Suprapubic skin (tissue), 4 donors: ENCODE measurements at regions not wholly inside any gene's neighbourhood (a gene's known extent, or its start where the extent isn't known, plus 50 kb on each side); places are given as distances from the start of the nearest gene placed in this dataset.

ENCODE experiments used
- EP300 ChIP-seq: sonication (generic); formaldehyde crosslinking; IDR thresholded peaks from one replicate; pipeline ENCODE4 v1.6.1; 2017; ENCODE audit warnings: antibody characterized with exemption
- POLR2A ChIP-seq, 2 donors: fragments of 450-650 bp; IDR thresholded peaks; one replicate each; pipeline ENCODE4 v1.6.1; 2017; ENCODE audit warnings: antibody characterized with exemption in 2 of 2, mild to moderate bottlenecking in 2 of 2, moderate library complexity in 2 of 2
- POLR2AphosphoS5 ChIP-seq, 3 donors: sonication (generic); formaldehyde crosslinking; IDR thresholded peaks; one replicate each; pipeline ENCODE4 v1.6.1; 2017; ENCODE audit warnings: antibody characterized with exemption in 3 of 3
- TF ChIP-seq, protein P1 (sequence below), 2 donors: fragments of 200-600 bp in 1 of 2; fragments of 450-650 bp in 1 of 2; sonication (generic) in 1 of 2; IDR thresholded peaks; one replicate each; pipeline ENCODE4 v1.5.1; 2016 to 2019; ENCODE audit warnings: antibody characterized with exemption in 2 of 2, mild to moderate bottlenecking in 1 of 2, moderate library complexity in 1 of 2

DNA sequence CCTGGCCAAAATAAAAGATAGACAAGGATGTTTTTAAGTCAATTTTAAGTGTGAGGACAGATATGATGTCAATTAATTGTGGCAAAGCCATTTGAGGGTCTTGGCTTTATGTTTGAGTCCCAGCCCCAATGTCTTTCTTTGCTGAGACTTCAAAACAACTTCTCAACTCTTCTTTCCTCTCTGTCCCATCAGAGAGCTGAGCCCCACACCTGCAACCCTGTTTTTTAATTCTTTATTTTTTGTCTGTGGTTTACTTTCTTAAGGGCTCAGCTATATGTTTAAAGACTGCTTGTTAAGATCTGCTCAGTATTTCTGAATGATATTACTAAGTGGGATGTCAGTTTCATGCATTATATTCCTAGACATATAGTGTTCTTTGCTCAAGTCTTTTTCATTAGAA is 164.3 kb downstream of the HS3ST1 start:
- TF ChIP-seq, protein P1, sequence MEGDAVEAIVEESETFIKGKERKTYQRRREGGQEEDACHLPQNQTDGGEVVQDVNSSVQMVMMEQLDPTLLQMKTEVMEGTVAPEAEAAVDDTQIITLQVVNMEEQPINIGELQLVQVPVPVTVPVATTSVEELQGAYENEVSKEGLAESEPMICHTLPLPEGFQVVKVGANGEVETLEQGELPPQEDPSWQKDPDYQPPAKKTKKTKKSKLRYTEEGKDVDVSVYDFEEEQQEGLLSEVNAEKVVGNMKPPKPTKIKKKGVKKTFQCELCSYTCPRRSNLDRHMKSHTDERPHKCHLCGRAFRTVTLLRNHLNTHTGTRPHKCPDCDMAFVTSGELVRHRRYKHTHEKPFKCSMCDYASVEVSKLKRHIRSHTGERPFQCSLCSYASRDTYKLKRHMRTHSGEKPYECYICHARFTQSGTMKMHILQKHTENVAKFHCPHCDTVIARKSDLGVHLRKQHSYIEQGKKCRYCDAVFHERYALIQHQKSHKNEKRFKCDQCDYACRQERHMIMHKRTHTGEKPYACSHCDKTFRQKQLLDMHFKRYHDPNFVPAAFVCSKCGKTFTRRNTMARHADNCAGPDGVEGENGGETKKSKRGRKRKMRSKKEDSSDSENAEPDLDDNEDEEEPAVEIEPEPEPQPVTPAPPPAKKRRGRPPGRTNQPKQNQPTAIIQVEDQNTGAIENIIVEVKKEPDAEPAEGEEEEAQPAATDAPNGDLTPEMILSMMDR (IDR thresholded peaks at IDR 0.05): no peak
- TF ChIP-seq POLR2AphosphoS5 (IDR thresholded peaks at IDR 0.05): no peak
- no peak for TF ChIP-seq POLR2A (IDR thresholded peaks at IDR 0.05)
- no peak for TF ChIP-seq EP300
